GM08714 (cell line): ENCODE measurements at regions not wholly inside any gene's neighbourhood (a gene's known extent, or its start where the extent isn't known, plus 50 kb on each side); places are given as distances from the start of the nearest gene placed in this dataset.

Experiments
- H3K4me3 ChIP-seq: fragments of 200-500 bp; sonication (Bioruptor generic); 2 replicates; pipeline ENCODE4 v1.5.1; 2014; ENCODE audit warnings: mild to moderate bottlenecking, low read length, inconsistent platforms
- ZNF274 ChIP-seq: IDR thresholded peaks from 2 replicates; pipeline ENCODE4 v1.6.1; 2012; ENCODE audit warnings: mild to moderate bottlenecking, low read depth, low read length

DNA sequence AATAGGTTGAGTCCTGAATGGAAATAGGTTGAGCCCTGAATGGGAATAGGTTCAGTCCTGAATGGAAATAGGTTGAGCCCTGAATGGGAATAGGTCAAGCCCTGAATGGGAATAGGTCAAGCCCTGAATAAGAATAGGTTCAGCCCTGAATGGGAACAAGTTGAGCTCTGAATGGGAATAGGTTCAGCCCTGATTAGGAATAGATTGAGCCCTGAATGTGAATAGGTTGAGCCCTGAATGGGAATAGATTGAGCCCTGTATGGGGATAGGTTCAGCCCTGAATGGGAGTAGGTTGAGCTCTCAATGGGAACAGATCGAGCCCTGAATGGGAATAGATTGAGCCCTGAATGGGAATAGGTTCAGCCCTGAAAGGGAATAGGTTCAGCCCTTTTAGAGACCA, 590.8 kb upstream of the ADAMTS16 start:
- H3K4me3 ChIP-seq, result no peak overlapping the region

GRCh38 chr5:4551034-4551433, 589.1 kb upstream of the ADAMTS16 start:
- no peak overlapping the region for H3K4me3 ChIP-seq
- TF ChIP-seq ZNF274, result no peak

More for the DNA sequence above, 590.8 kb upstream of the ADAMTS16 start:
- no peak for TF ChIP-seq ZNF274

GRCh38 chr5:4553130-4553529, 587.0 kb upstream of the ADAMTS16 start:
- H3K4me3 ChIP-seq, result no peak overlapping the region
- no peak for TF ChIP-seq ZNF274

DNA sequence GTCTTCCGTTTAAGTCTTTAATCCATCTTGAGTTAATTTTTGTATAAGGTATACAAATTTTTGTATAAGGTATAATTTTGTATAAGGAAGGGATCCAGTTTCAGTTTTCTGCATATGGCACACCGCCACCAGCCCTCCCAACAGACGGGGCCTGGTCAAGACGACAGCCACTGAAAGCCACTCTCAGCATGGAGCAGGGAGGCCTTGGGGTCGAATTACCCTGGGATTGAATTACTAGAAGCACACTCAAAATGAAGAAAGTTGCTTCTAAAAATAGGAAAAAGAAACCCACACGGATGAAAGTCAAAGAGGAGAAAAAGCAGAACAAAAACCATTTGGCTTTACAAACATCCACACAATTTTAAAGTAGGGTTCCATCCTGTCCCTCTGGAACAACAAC, 586.2 kb upstream of the ADAMTS16 start:
- TF ChIP-seq ZNF274, result no peak
- no peak overlapping the region for H3K4me3 ChIP-seq

GRCh38 chr5:4555725-4556285, 584.3 kb upstream of the ADAMTS16 start:
- H3K4me3 ChIP-seq, result no peak overlapping the region
- no peak for TF ChIP-seq ZNF274

GRCh38 chr5:4561403-4561802, 578.7 kb upstream of the ADAMTS16 start:
- no peak for TF ChIP-seq ZNF274
- H3K4me3 ChIP-seq, result no peak overlapping the region

DNA sequence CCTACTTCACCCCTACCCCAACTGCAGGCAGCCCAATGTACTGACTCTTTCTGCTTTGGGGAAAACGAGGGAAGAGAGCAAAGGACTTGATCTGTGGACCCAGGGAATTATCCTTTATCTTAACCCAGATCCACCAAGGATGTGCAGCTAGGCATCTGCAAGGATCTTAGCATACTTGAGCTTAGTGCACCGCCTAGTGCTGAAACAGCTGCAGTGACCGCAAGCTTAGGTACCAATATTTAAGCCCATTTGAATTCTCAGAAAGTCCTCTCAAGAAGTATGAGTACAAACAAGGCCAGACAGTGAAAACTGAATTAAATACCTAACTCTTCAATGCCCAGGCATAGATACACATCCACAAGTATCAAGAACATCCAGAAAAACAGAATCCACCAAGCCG, 576.7 kb upstream of the ADAMTS16 start:
- TF ChIP-seq ZNF274, result no peak
- no peak overlapping the region for H3K4me3 ChIP-seq

DNA sequence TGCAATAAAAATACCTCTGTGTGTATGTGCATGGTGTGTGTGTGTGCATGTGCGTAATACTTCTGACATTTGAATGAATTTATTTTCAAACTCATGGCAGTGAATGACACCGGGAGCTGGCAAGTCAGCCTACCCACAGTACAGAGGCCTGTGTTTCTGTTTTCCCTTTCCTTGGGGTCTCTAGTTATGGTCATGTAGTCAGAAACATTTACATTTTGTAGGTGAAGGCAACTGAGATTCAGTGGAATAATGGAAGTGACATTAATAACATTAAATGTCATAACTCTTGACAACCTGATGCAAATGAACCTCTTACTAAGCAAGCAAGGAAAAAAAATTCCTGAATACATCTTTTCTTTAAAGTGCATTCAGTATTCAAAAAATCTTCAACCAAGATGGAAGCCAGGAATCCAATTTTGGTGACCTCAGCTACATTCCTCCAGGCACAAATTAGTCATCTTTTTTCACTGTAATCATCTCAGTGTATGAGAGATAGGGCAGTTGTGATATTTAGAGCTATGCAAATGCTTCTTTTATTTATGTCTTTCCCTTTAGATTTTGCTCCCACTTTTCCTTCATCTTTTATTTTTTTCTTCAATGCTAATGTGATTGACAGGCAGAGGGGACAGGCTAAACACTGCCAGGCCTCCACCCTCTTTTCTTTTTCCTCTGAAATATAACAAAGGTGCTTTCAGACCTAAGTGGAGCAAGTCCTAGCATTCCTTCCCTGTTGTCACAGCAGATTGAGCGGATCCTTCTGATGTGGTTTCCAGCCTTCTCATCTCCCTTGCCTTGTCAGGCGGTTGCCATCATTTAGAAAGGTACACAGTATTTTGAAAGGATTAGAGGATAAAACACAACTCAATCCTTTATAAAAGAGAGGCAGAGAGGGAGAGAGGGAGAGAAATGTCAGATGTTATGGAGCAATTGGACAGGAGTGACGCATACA, 569.8 kb upstream of the ADAMTS16 start:
- TF ChIP-seq ZNF274, result no peak
- H3K4me3 ChIP-seq, result no peak overlapping the region

DNA sequence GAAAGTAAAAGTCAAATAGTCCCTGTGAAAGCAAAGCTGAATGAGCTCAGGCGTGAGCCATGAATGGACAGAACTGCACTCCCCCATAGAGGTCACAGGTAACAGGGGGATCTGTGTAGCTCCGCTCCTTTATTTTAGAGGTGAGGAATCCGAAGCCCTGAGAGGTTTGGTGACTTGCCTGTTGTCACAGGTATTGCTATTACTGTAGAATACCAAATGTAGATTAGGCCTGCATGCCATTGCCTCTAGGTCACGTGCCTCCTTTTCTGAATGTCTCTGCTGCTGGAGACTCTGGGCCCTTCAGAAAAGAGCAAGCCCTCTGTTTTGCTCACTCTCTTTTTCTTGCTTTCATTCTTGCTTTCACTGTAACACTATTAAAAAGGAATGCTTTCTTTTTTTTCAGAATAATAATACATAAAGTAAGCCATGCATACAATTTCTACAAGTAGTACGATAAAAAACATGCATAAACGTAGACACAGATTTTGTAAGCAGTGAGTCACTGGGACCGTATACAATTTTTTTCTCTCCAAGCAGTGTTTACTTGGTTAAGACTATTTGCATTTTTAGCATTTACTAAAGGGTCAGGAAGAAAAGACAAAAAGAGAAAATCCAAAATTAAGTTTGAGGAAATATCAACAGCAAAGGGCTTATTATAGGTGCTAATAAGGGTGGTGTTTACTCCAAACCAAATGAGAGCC, 568.7 kb upstream of the ADAMTS16 start:
- H3K4me3 ChIP-seq, result no peak overlapping the region
- TF ChIP-seq ZNF274, result no peak

GRCh38 chr5:4572311-4573100, 567.6 kb upstream of the ADAMTS16 start:
- no peak for TF ChIP-seq ZNF274
- H3K4me3 ChIP-seq, result no peak overlapping the region

DNA sequence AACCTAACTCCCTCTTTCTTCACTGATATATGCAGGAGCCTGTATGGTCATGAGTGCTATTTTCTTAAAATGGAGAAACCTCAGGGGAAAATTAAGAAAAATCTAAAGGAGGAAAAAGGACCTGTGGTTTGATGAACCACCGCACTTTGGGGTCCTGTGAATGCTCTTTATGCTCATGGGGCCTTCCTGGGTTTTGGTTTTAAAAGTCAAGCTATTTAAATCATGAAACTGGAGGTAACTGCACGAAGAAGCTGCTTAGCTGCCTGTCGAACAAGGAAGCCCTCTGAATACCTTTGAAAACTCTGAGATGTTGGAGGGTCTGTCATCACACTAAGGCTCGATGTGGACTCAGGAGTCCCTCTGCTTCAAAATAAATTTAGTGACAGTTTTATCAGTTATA, 564.5 kb upstream of the ADAMTS16 start:
- no peak for TF ChIP-seq ZNF274
- no peak overlapping the region for H3K4me3 ChIP-seq

DNA sequence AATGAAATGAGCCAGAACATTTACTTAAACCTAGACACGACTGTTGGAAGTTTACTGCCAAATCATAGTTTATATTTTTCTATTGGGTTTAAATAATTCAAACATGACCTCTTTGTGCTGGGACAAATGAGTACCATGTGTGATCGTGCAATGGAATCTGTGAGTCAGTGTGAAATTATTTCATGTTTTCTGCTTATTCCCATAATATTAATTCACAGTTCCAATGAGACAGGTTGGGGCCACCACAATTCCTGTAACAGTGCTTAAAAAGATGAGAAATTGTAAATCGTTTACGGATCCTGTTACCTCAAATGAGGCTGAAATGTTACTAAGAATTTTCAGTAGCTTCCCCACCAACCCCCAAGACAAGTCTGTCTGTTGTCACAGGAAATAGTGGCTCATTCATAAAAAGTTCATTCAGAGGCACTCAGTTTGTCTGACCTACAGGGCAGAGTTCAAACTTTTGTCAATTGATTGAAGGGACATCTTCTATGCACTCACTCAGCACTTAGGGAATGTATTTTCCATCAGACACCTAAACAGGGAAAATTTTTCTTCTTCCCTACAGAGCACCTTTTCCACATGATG, 563.9 kb upstream of the ADAMTS16 start:
- H3K4me3 ChIP-seq, result no peak overlapping the region
- TF ChIP-seq ZNF274, result no peak

DNA sequence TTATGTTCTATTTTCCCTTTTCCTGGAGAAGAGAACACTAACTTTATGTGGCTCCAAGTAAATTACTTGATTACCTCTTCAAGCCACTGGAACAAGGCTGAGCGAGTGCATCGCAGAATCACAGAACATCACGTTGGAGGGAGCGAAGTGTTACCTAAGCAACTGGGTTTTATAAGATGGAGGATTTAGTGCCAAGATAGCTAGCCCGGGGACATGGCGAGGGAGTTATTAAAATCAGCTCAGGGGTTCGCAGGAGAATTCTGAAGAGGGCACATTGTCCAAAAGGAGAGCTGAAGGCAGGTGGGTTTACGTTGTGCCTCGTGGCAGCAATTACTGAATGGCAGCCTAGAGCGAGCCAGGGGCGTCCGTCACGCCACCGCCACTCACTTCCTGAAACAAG, 563.2 kb upstream of the ADAMTS16 start:
- no peak for TF ChIP-seq ZNF274
- H3K4me3 ChIP-seq, result no peak overlapping the region

DNA sequence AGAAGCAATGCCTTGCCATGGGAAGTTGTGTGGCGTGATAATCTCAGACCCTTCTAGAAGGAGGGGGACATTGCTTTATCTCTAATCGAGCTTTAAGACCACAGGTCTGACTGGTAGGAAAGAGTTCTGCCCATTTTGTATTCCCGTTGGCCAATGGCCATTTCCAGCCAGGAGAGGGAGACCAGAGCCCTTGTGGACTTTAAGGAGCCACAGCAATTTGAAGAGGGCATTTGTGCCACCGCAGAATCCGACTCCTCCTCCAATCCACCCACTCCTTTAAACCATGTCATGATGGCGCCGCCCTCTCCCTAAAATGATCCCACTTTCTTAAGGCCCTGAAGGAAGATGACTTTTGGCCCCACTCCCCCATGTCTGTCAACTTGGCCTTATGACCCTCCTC, 560.5 kb upstream of the ADAMTS16 start:
- no peak for TF ChIP-seq ZNF274
- H3K4me3 ChIP-seq, result no peak overlapping the region
